ENCODE measurements at regions not wholly inside any gene's neighbourhood (a gene's known extent, or its start where the extent isn't known, plus 50 kb on each side); places are given as distances from the start of the nearest gene placed in this dataset.

GRCh38 chr5:58224221-58224620, 235.7 kb downstream of the PLK2 start:
- DNase-seq (ENCODE audit: low spot score), result no peak
- TF ChIP-seq, protein P1, sequence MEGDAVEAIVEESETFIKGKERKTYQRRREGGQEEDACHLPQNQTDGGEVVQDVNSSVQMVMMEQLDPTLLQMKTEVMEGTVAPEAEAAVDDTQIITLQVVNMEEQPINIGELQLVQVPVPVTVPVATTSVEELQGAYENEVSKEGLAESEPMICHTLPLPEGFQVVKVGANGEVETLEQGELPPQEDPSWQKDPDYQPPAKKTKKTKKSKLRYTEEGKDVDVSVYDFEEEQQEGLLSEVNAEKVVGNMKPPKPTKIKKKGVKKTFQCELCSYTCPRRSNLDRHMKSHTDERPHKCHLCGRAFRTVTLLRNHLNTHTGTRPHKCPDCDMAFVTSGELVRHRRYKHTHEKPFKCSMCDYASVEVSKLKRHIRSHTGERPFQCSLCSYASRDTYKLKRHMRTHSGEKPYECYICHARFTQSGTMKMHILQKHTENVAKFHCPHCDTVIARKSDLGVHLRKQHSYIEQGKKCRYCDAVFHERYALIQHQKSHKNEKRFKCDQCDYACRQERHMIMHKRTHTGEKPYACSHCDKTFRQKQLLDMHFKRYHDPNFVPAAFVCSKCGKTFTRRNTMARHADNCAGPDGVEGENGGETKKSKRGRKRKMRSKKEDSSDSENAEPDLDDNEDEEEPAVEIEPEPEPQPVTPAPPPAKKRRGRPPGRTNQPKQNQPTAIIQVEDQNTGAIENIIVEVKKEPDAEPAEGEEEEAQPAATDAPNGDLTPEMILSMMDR (IDR thresholded peaks at IDR 0.05; ENCODE audit: extremely low read depth, missing control alignments), result no peak

- TF ChIP-seq, protein P1 (IDR thresholded peaks at IDR 0.05; ENCODE audit: extremely low read depth, missing control alignments), result no peak
- no peak for DNase-seq (ENCODE audit: low spot score)
Measured at GRCh38 chr5:58215364-58215763, 244.5 kb downstream of the PLK2 start.

DNA sequence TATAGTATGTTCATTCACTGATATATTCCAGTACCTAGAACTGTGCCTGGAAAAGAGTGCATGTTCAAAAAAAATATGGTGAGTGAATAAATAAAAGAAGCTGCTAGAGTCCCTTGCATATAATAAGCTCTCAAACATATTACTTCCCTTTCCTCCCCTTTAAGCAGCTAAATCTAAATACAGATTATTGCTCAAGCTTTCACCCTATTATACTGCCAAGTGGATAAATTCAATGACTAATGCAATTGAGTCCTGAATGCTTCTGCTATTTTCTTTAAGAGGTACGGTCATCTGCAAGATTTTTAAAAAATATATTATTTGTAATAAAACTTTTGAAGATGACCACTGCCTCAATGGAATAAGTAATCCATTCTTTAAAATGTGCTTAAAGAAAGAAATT, 248.4 kb downstream of the PLK2 start:
- TF ChIP-seq, protein P1 (IDR thresholded peaks at IDR 0.05; ENCODE audit: extremely low read depth, missing control alignments), result no peak
- DNase-seq (ENCODE audit: low spot score), result no peak

- TF ChIP-seq, protein P1 (IDR thresholded peaks at IDR 0.05; ENCODE audit: extremely low read depth, missing control alignments), result no peak
- DNase-seq (ENCODE audit: low spot score), result no peak
Measured at GRCh38 chr5:58208674-58209073, 251.2 kb downstream of the PLK2 start.

DNA sequence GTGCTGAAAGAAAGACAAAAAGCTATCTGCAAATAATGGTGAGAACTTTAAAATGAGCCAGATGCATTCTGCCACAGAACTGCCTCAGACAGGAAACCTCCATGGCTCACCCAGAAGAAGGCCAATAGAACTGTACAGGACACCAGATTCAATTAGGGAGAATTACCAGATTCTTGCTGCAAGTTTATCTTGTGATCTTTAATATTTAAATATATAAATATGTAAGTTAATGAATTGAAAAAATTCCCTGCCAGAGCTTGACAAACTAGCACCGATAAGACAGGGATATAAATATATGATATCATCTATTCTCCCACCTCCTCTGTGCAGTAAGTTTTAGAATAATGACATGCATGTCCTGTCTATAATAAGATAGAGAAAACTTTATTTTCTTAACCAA, 252.8 kb downstream of the PLK2 start:
- TF ChIP-seq, protein P1 (IDR thresholded peaks at IDR 0.05; ENCODE audit: extremely low read depth, missing control alignments), result no peak
- DNase-seq (ENCODE audit: low spot score), result no peak

GRCh38 chr5:58204966-58205365, 254.9 kb downstream of the PLK2 start:
- TF ChIP-seq, protein P1 (IDR thresholded peaks at IDR 0.05; ENCODE audit: extremely low read depth, missing control alignments), result no peak

DNA sequence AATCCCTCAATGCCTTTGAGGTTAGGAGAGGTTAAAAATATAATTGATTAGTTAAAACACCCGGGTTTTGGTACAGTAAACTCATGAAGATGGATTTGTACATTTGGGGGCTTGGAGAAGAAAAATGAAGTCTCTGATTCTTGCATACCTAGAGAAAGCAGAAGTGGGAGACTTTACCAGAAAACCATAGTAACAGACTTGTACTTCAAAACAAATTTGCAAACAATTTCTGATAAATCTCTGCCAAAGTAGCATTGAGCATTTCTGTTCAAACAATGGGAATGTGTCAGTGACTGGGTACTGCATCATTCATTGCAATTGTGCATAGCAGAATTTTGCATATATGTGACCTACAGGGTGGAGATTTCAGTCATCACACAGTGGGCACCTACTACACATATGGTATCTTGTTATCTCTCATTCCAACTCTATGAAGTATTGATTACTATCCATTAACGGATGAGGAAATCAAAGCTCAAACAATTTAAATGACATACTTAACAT, 256.9 kb downstream of the PLK2 start:
- TF ChIP-seq, protein P1 (IDR thresholded peaks at IDR 0.05; ENCODE audit: extremely low read depth, missing control alignments), result no peak
- DNase-seq (ENCODE audit: low spot score), result no peak

More at GRCh38 chr5:58204966-58205365, 254.9 kb downstream of the PLK2 start:
- DNase-seq (ENCODE audit: low spot score), result no peak

All from GM20000 (cell line).